Glutamatergic neuron (in vitro differentiated cells): ENCODE measurements at regions not wholly inside any gene's neighbourhood (a gene's known extent, or its start where the extent isn't known, plus 50 kb on each side); places are given as distances from the start of the nearest gene placed in this dataset.

ENCODE experiments used
- DNase-seq: peaks from one replicate; pipeline ENCODE4 v3.0.0; 2022
- H3K27ac Mint-ChIP-seq: one replicate; pipeline ENCODE4 v1.8.0; 2020; ENCODE audit warnings: mild to moderate bottlenecking, mixed read lengths, inconsistent platforms; ENCODE audit not compliant: unreplicated experiment
- H3K27me3 Mint-ChIP-seq: one replicate; pipeline ENCODE4 v1.8.0; 2020; ENCODE audit warnings: mild to moderate bottlenecking, moderate library complexity, mixed read lengths, inconsistent platforms; ENCODE audit not compliant: unreplicated experiment
- H3K36me3 Mint-ChIP-seq: one replicate; pipeline ENCODE4 v1.8.0; 2020; ENCODE audit warnings: mild to moderate bottlenecking, mixed read lengths, inconsistent platforms; ENCODE audit not compliant: unreplicated experiment
- H3K4me1 Mint-ChIP-seq: one replicate; pipeline ENCODE4 v1.8.0; 2020; ENCODE audit warnings: mild to moderate bottlenecking, low read depth, mixed read lengths, inconsistent platforms; ENCODE audit not compliant: unreplicated experiment
- H3K4me3 Mint-ChIP-seq: one replicate; pipeline ENCODE4 v1.8.0; 2020; ENCODE audit warnings: mild to moderate bottlenecking, mixed read lengths, inconsistent platforms; ENCODE audit not compliant: unreplicated experiment
- H3K9me3 Mint-ChIP-seq: one replicate; pipeline ENCODE4 v1.8.0; 2020; ENCODE audit warnings: mild to moderate bottlenecking, moderate library complexity, mixed read lengths, inconsistent platforms; ENCODE audit not compliant: unreplicated experiment
- TF ChIP-seq, protein P1 (sequence below): fragments of 200-600 bp; sonication (generic); IDR thresholded peaks from one replicate; pipeline ENCODE4 v1.5.0; 2021; ENCODE audit not compliant: partially characterized antibody, unreplicated experiment

DNA sequence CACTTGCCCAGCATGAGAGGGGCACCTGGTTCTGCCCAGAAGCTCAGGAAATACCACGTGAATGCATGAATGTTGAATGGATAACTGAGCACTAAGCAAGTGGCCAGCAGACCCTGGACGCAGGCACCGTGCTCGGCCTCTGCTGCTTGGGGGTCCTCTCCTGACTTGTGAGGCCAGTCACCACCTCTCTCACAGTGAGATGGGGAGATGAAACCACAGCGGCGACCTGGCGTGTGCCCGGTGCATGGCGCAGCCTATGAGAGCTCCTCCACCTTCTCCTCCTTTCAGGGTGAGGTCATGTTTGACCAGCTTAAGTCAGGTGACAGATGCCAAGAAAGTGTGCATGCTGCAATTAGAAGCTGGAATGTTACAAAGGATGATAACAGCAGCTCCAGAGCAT, 75.5 kb downstream of the HMX1 start:
- H3K27me3 Mint-ChIP-seq = peaks cover 2% of the 10 kb centered on the region
- TF ChIP-seq, protein P1, sequence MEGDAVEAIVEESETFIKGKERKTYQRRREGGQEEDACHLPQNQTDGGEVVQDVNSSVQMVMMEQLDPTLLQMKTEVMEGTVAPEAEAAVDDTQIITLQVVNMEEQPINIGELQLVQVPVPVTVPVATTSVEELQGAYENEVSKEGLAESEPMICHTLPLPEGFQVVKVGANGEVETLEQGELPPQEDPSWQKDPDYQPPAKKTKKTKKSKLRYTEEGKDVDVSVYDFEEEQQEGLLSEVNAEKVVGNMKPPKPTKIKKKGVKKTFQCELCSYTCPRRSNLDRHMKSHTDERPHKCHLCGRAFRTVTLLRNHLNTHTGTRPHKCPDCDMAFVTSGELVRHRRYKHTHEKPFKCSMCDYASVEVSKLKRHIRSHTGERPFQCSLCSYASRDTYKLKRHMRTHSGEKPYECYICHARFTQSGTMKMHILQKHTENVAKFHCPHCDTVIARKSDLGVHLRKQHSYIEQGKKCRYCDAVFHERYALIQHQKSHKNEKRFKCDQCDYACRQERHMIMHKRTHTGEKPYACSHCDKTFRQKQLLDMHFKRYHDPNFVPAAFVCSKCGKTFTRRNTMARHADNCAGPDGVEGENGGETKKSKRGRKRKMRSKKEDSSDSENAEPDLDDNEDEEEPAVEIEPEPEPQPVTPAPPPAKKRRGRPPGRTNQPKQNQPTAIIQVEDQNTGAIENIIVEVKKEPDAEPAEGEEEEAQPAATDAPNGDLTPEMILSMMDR = no peak
- H3K4me1 Mint-ChIP-seq = no peaks in the 10 kb centered on the region
- H3K27ac Mint-ChIP-seq = no peak overlapping the region
- no peak for DNase-seq
- H3K9me3 Mint-ChIP-seq = no peaks in the 10 kb centered on the region
- no peaks in the 10 kb centered on the region for H3K36me3 Mint-ChIP-seq
- no peak overlapping the region for H3K4me3 Mint-ChIP-seq

DNA sequence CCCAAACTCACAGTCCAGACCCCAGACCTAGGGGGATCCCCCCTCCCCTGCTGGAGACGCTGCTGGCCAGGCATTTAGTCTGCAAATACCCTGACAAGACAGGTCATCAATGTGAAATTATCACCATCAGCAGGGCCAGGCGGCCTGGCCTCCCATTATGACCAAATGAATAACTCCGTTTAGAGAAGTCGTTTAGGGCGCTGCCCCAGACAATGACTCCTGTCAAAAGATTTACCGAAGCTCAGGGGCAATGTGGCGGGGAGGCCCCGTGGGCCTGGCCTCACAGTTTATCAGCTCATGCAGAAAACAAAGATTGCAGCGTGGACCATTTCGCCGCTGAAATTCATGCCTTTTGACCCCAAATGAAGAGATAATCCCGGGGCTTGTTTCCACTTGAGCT, 76.5 kb downstream of the HMX1 start:
- TF ChIP-seq, protein P1 = no peak
- H3K27me3 Mint-ChIP-seq = peaks cover 2% of the 10 kb centered on the region
- H3K4me1 Mint-ChIP-seq = no peaks in the 10 kb centered on the region
- H3K4me3 Mint-ChIP-seq = no peak overlapping the region
- H3K36me3 Mint-ChIP-seq = no peaks in the 10 kb centered on the region
- no peak for DNase-seq
- no peak overlapping the region for H3K27ac Mint-ChIP-seq
- no peaks in the 10 kb centered on the region for H3K9me3 Mint-ChIP-seq

DNA sequence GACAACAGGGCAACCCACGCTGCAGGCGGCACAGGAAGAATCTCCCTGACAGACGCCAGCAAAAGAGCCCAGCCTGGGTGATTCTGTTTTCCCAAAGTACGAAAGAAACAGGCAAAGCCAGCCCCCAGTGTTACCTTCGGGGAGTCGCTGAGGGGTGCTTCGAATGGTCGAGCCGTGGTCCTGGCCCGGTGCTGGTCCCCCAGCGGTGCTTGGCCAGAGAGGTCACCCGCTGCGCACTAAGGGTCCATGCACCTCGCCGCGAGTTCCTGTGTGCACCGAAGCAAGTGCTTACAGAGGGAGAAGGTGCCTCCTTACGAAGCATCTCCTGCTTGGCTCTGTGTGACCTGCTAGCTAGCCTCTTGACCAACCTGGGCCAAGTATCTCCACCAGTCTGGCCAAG, 77.1 kb downstream of the HMX1 start:
- no peaks in the 10 kb centered on the region for H3K9me3 Mint-ChIP-seq

DNA sequence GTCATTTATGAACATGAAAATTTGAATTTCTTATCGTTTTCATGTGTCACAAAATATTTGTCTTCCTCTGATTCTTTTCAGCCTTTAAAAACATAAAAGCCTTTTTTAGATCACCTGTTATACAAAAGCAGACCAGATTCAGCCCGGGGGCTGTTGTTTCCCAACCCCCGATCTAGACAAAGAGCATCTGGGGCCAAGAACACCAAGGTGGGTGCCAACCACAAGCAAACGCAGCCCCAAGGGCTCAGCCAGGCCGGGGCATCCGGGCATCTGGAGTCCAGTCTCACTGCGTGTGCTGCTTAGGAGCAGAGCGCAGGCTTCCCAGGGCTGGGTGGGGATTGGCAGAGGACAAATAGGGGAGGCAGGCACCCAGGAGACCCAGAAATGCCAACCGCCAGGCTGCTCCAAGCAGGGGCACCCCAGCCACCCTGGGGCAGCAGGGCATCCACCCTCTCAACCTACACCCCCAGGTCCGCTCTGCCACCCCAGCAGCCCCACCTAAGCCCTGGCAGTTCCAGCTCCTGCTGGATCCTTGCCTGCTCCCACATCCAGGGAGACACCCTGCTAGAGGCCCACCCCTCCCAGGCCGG, 78.0 kb downstream of the HMX1 start:
- Mint-ChIP-seq H3K4me1 (no peaks in the 10 kb centered on the region), H3K27ac (no peak overlapping the region), H3K27me3 (peaks cover 4% of the 10 kb centered on the region), H3K4me3 (no peak overlapping the region), H3K9me3 (no peaks in the 10 kb centered on the region), H3K36me3 (no peaks in the 10 kb centered on the region)
- TF ChIP-seq, protein P1 = no peak
- DNase-seq = no peak

More for the DNA sequence above, 77.1 kb downstream of the HMX1 start:
- DNase-seq = no peak
- Mint-ChIP-seq H3K4me1 (no peaks in the 10 kb centered on the region), H3K27ac (no peak overlapping the region), H3K4me3 (no peak overlapping the region), H3K27me3 (peaks cover 4% of the 10 kb centered on the region), H3K36me3 (no peaks in the 10 kb centered on the region)
- TF ChIP-seq, protein P1 = no peak

DNA sequence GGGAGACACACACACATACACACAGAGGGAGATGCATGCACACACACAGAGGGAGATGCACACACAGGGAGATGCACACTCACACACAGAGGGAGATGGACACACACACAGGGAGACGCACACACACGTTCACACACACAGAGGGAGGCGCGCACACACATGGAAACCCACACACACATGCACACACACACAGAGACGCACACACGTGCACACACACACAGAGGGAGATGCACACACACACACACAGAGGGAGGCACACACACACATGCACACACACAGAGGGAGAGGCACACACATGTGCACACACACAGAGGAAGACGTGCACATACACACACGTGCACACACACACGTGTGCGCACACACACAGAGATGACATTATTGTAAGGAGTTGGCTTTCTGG, 79.1 kb downstream of the HMX1 start:
- TF ChIP-seq, protein P1 = no peak
- Mint-ChIP-seq H3K4me3 (no peak overlapping the region), H3K27me3 (peaks cover 4% of the 10 kb centered on the region), H3K4me1 (no peaks in the 10 kb centered on the region), H3K27ac (no peak overlapping the region), H3K36me3 (no peaks in the 10 kb centered on the region), H3K9me3 (no peaks in the 10 kb centered on the region)
- no peak for DNase-seq
